ENCODE measurements at regions not wholly inside any gene's neighbourhood (a gene's known extent, or its start where the extent isn't known, plus 50 kb on each side); places are given as distances from the start of the nearest gene placed in this dataset.

GRCh38 chr10:29951441-29951931, 107.9 kb downstream of the JCAD start:
- Histone ChIP-seq H4K20me1 (ENCODE audit: control insufficient read depth, extremely low read depth, insufficient read depth, low read length) (no peaks in the 10 kb centered on the region), H3K27ac (ENCODE audit: insufficient read depth, low read length) (peak overlapping the region; percentile 36), H3K4me3 (replicated peaks in 1 of 4; ENCODE audit: control extremely low read depth in 1 of 4, insufficient read depth in 1 of 4, low read depth in 3 of 4, low read length in 4 of 4) (no peak overlapping the region), H3K9me3 (ENCODE audit: control insufficient read depth, insufficient read depth, low read depth, low read length) (no peaks in the 10 kb centered on the region), H3K27me3 (ENCODE audit: control insufficient read depth, insufficient read depth, low read length) (no peaks in the 10 kb centered on the region), H2AFZ (ENCODE audit: low read length) (no peak overlapping the region), H3K36me3 (ENCODE audit: control insufficient read depth, insufficient read depth, low read length) (no peaks in the 10 kb centered on the region), H3K4me2 (ENCODE audit: extremely low read depth, insufficient read depth, low read length) (no peak overlapping the region), H3K9ac (ENCODE audit: insufficient read depth, low read length) (no peak overlapping the region), H3K4me1 (ENCODE audit: control insufficient read depth, extremely low read depth, insufficient read depth, low read length) (peaks cover 37% of the 10 kb centered on the region), H3K79me2 (ENCODE audit: control insufficient read depth, insufficient read depth, low read length) (no peaks in the 10 kb centered on the region)
- DNase-seq (ENCODE audit: low read depth in 2 of 2), result peak; percentile 76 to 83
- TF ChIP-seq CTCF (conservative IDR thresholded peaks at IDR 0.05 in 1 of 2, IDR thresholded peaks at IDR 0.05 in 1 of 2; ENCODE audit: low read depth in 1 of 2, low read length in 2 of 2), result no peak
- no peak for TF ChIP-seq EZH2 (IDR thresholded peaks at IDR 0.05; ENCODE audit: low read length, missing control alignments)

- Histone ChIP-seq H3K9ac (ENCODE audit: insufficient read depth, low read length) (no peak overlapping the region), H3K79me2 (ENCODE audit: control insufficient read depth, insufficient read depth, low read length) (no peaks in the 10 kb centered on the region), H3K27ac (ENCODE audit: insufficient read depth, low read length) (peak overlapping the region; percentile 60), H2AFZ (ENCODE audit: low read length) (no peak overlapping the region), H3K4me1 (ENCODE audit: control insufficient read depth, extremely low read depth, insufficient read depth, low read length) (peaks cover 37% of the 10 kb centered on the region), H3K4me3 (replicated peaks in 1 of 4; ENCODE audit: control extremely low read depth in 1 of 4, insufficient read depth in 1 of 4, low read depth in 3 of 4, low read length in 4 of 4) (no peak overlapping the region), H4K20me1 (ENCODE audit: control insufficient read depth, extremely low read depth, insufficient read depth, low read length) (no peaks in the 10 kb centered on the region), H3K4me2 (ENCODE audit: extremely low read depth, insufficient read depth, low read length) (no peak overlapping the region), H3K36me3 (ENCODE audit: control insufficient read depth, insufficient read depth, low read length) (no peaks in the 10 kb centered on the region), H3K9me3 (ENCODE audit: control insufficient read depth, insufficient read depth, low read depth, low read length) (no peaks in the 10 kb centered on the region), H3K27me3 (ENCODE audit: control insufficient read depth, insufficient read depth, low read length) (no peaks in the 10 kb centered on the region)
- TF ChIP-seq CTCF (conservative IDR thresholded peaks at IDR 0.05 in 1 of 2, IDR thresholded peaks at IDR 0.05 in 1 of 2; ENCODE audit: low read depth in 1 of 2, low read length in 2 of 2), result no peak
- no peak for TF ChIP-seq EZH2 (IDR thresholded peaks at IDR 0.05; ENCODE audit: low read length, missing control alignments)
- peak; percentile 37 to 86 for DNase-seq (ENCODE audit: low read depth in 2 of 2)
These were observed 109.0 kb downstream of the JCAD start for GRCh38 chr10:29950391-29950790.

- Histone ChIP-seq H3K36me3 (ENCODE audit: control insufficient read depth, insufficient read depth, low read length) (no peaks in the 10 kb centered on the region), H3K9ac (ENCODE audit: insufficient read depth, low read length) (no peak overlapping the region), H3K79me2 (ENCODE audit: control insufficient read depth, insufficient read depth, low read length) (no peaks in the 10 kb centered on the region), H3K27ac (ENCODE audit: insufficient read depth, low read length) (peak overlapping the region; percentile 84), H3K4me1 (ENCODE audit: control insufficient read depth, extremely low read depth, insufficient read depth, low read length) (peaks cover 37% of the 10 kb centered on the region), H3K9me3 (ENCODE audit: control insufficient read depth, insufficient read depth, low read depth, low read length) (no peaks in the 10 kb centered on the region), H3K27me3 (ENCODE audit: control insufficient read depth, insufficient read depth, low read length) (no peaks in the 10 kb centered on the region), H4K20me1 (ENCODE audit: control insufficient read depth, extremely low read depth, insufficient read depth, low read length) (no peaks in the 10 kb centered on the region), H3K4me2 (ENCODE audit: extremely low read depth, insufficient read depth, low read length) (peak overlapping the region; percentile 72), H3K4me3 (replicated peaks in 1 of 4; ENCODE audit: control extremely low read depth in 1 of 4, insufficient read depth in 1 of 4, low read depth in 3 of 4, low read length in 4 of 4) (no peak overlapping the region), H2AFZ (ENCODE audit: low read length) (no peak overlapping the region)
- peak; percentile 99 to 100 for DNase-seq (ENCODE audit: low read depth in 2 of 2)
- no peak for TF ChIP-seq CTCF (conservative IDR thresholded peaks at IDR 0.05 in 1 of 2, IDR thresholded peaks at IDR 0.05 in 1 of 2; ENCODE audit: low read depth in 1 of 2, low read length in 2 of 2)
- TF ChIP-seq EZH2 (IDR thresholded peaks at IDR 0.05; ENCODE audit: low read length, missing control alignments), result no peak
These were observed 109.9 kb downstream of the JCAD start for GRCh38 chr10:29949411-29950011.

All from fibroblast of lung (primary cell).